ENCODE measurements at regions not wholly inside any gene's neighbourhood (a gene's known extent, or its start where the extent isn't known, plus 50 kb on each side); places are given as distances from the start of the nearest gene placed in this dataset.

GRCh38 chr4:96166806-96167205 lies 326.9 kb downstream of the PDHA2 start:
- no peak for TF ChIP-seq CTCF (conservative IDR thresholded peaks at IDR 0.05; ENCODE audit: control insufficient read depth, insufficient read depth, low read depth, low read length)
- no peak overlapping the region for H3K4me3 ChIP-seq (ENCODE audit: control insufficient read depth, low read depth, low read length)
- DNase-seq (ENCODE audit: low read depth): no peak

GRCh38 chr4:96170198-96170597 lies 330.3 kb downstream of the PDHA2 start:
- DNase-seq (ENCODE audit: low read depth): no peak
- H3K4me3 ChIP-seq (ENCODE audit: control insufficient read depth, low read depth, low read length): no peak overlapping the region
- no peak for TF ChIP-seq CTCF (conservative IDR thresholded peaks at IDR 0.05; ENCODE audit: control insufficient read depth, insufficient read depth, low read depth, low read length)

GRCh38 chr4:96173756-96174155 lies 333.9 kb downstream of the PDHA2 start:
- no peak for TF ChIP-seq CTCF (conservative IDR thresholded peaks at IDR 0.05; ENCODE audit: control insufficient read depth, insufficient read depth, low read depth, low read length)
- DNase-seq (ENCODE audit: low read depth): no peak

GRCh38 chr4:96175871-96176270 lies 336.0 kb downstream of the PDHA2 start:
- TF ChIP-seq CTCF (conservative IDR thresholded peaks at IDR 0.05; ENCODE audit: control insufficient read depth, insufficient read depth, low read depth, low read length): no peak
- no peak for DNase-seq (ENCODE audit: low read depth)
- H3K4me3 ChIP-seq (ENCODE audit: control insufficient read depth, low read depth, low read length): no peak overlapping the region

More at GRCh38 chr4:96173756-96174155, 333.9 kb downstream of the PDHA2 start:
- no peak overlapping the region for H3K4me3 ChIP-seq (ENCODE audit: control insufficient read depth, low read depth, low read length)

- no peak for DNase-seq (ENCODE audit: low read depth)
- no peak overlapping the region for H3K4me3 ChIP-seq (ENCODE audit: control insufficient read depth, low read depth, low read length)
- no peak for TF ChIP-seq CTCF (conservative IDR thresholded peaks at IDR 0.05; ENCODE audit: control insufficient read depth, insufficient read depth, low read depth, low read length)
These were observed 343.7 kb downstream of the PDHA2 start for GRCh38 chr4:96183611-96184010.

GRCh38 chr4:96186593-96186992 lies 346.7 kb downstream of the PDHA2 start:
- TF ChIP-seq CTCF (conservative IDR thresholded peaks at IDR 0.05; ENCODE audit: control insufficient read depth, insufficient read depth, low read depth, low read length): no peak

GRCh38 chr4:96189761-96190160 lies 349.9 kb downstream of the PDHA2 start:
- no peak overlapping the region for H3K4me3 ChIP-seq (ENCODE audit: control insufficient read depth, low read depth, low read length)
- no peak for DNase-seq (ENCODE audit: low read depth)
- no peak for TF ChIP-seq CTCF (conservative IDR thresholded peaks at IDR 0.05; ENCODE audit: control insufficient read depth, insufficient read depth, low read depth, low read length)

More at GRCh38 chr4:96186593-96186992, 346.7 kb downstream of the PDHA2 start:
- DNase-seq (ENCODE audit: low read depth): no peak
- H3K4me3 ChIP-seq (ENCODE audit: control insufficient read depth, low read depth, low read length): no peak overlapping the region

Measured in fibroblast of mammary gland (primary cell).